Ovary (tissue), 7 donors: ENCODE measurements at regions not wholly inside any gene's neighbourhood (a gene's known extent, or its start where the extent isn't known, plus 50 kb on each side); places are given as distances from the start of the nearest gene placed in this dataset.

Experiments
- DNase-seq, 5 donors: peaks; one replicate each; pipeline ENCODE4 v3.0.0-alpha.2; 2019 to 2020
- H3K27ac ChIP-seq, 2 donors: fragments of 200-600 bp; one replicate each; pipeline versions ENCODE4 v1.5.1 to v1.8.0; 2019 to 2022
- H3K27me3 ChIP-seq: fragments of 200-600 bp; one replicate; pipeline ENCODE4 v1.8.0; 2022
- H3K36me3 ChIP-seq: fragments of 200-600 bp; sonication (generic); one replicate; pipeline ENCODE4 v1.5.1; 2019
- H3K4me1 ChIP-seq: one replicate; pipeline ENCODE4 v1.8.1; 2013; ENCODE audit warnings: mild to moderate bottlenecking, moderate library complexity; ENCODE audit not compliant: insufficient read depth
- H3K4me3 ChIP-seq: fragments of 200-600 bp; sonication (generic); one replicate; pipeline ENCODE4 v1.5.1; 2017
- H3K9me3 ChIP-seq, 2 donors: fragments of 200-600 bp in 1 of 2; sonication (generic) in 1 of 2; one replicate each; pipeline versions ENCODE4 v1.5.1 to v1.8.1; 2013 to 2019; ENCODE audit warnings: mild to moderate bottlenecking in 1 of 2, moderate library complexity in 1 of 2
- CTCF ChIP-seq, 3 donors: fragments of 450-650 bp in 2 of 3; fragments of 200-600 bp in 1 of 3; IDR thresholded peaks; one replicate each; pipeline versions ENCODE4 v1.5.1 to v1.8.0; 2016 to 2022; ENCODE audit warnings: antibody characterized with exemption in 3 of 3, mild to moderate bottlenecking in 1 of 3
- EP300 ChIP-seq: sonication (generic); formaldehyde crosslinking; IDR thresholded peaks from one replicate; pipeline ENCODE4 v1.6.1; 2017; ENCODE audit warnings: antibody characterized with exemption
- POLR2A ChIP-seq: fragments of 450-650 bp; IDR thresholded peaks from one replicate; pipeline ENCODE4 v1.6.1; 2017; ENCODE audit warnings: antibody characterized with exemption, mild to moderate bottlenecking, moderate library complexity
- WGBS, 3 donors: extraction: QIAGEN DNeasy Blood & Tissue Kit in 1 of 3; methylation state at CpG; one replicate each; pipeline versions ENCODE4 v1.1.5 to v1.1.7; 2013 to 2017; 5-methylcytosine and 5-hydroxymethylcytosine counted together
- intact Hi-C, 4 donors: fragments of 100-400 bp; cut with DNase I; formaldehyde crosslinking; loops; one replicate each; pipeline versions ENCODE4 v1.11.0 to v1.15.1; 2022 to 2023
- donor health status: DM: no; HTN: no; CAD: no; lungs with moderate emphysema.
- donor health status: DM: no; HTN: no; CAD: no.
- donor health status: Bipolar disorder and iron deficiency.
- donor health status: DM: no; HTN: no; CAD: no.
- donor health status: DM: yes; HTN: yes; CAD: no.

- intact Hi-C loops = no loop called here
- no peak for TF ChIP-seq EP300
- TF ChIP-seq CTCF (IDR thresholded peaks at IDR 0.05) = no peak
- TF ChIP-seq POLR2A = no peak
- H3K9me3 ChIP-seq = no peaks in the 10 kb centered on the region
- no peaks in the 10 kb centered on the region for H3K36me3 ChIP-seq
- H3K4me3 ChIP-seq = no peak overlapping the region
- no peaks in the 10 kb centered on the region for H3K4me1 ChIP-seq
- DNase-seq = no peak
- H3K27me3 ChIP-seq = no peaks in the 10 kb centered on the region
- no peak overlapping the region for H3K27ac ChIP-seq
- 5 to 37% (median 7%) methylated on average over 2 of the region's 2 CpGs for WGBS, 3 donors
Observed at GRCh38 chr5:24368115-24368514, 276.7 kb downstream of the CDH10 start.

DNA sequence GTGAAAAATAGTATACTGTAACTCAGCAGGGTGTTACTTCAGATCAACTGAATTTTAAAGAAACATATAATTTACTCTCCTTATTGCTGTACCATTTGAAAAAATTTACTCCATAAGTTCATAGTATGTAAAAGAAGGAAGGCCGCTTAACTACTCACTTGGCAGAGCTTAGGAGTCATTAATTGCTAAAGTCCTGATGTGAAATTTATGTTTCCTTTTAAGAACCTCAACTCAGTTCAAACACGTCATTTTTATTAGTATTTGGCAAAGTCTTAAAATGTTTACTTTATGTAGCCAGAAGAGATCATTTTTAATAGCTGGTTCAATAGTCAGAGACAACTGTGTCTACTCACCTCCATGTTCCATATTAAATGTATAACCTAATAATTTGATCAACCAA lies 268.6 kb downstream of the CDH10 start:
- H3K27ac ChIP-seq = no peak overlapping the region
- no peaks in the 10 kb centered on the region for H3K36me3 ChIP-seq
- TF ChIP-seq CTCF (IDR thresholded peaks at IDR 0.05) (no peak), EP300 (no peak), POLR2A (no peak)
- no peaks in the 10 kb centered on the region for H3K9me3 ChIP-seq
- no peak overlapping the region for H3K4me3 ChIP-seq
- no peaks in the 10 kb centered on the region for H3K27me3 ChIP-seq
- intact Hi-C loops = no loop called here
- DNase-seq = no peak
- WGBS, 3 donors = 47 to 64% (median 58%) methylated on average over 2 of the region's 2 CpGs
- H3K4me1 ChIP-seq = no peaks in the 10 kb centered on the region

DNA sequence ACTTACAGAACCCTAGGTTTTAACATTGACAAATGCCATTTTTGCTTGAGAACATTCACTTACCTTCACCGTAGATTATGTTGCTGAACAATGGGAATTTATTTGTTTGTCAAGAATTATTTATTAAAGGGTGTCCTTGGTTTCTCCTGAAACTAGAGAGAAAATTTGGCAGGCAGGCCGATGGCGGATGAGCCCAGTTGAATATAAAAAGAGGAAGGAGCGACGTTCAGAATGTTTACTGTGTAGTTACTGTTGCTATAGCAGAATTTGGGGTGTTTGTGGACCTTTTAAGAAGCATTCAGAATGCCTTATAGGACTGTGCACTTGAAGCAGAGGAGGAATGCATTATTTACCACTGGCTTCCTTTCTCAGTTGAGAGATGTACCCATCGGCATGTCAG lies 268.2 kb downstream of the CDH10 start:
- intact Hi-C loops = no loop called here
- WGBS, 3 donors = 36 to 46% (median 43%) methylated on average over 6 of the region's 6 CpGs
- H3K27me3 ChIP-seq = no peaks in the 10 kb centered on the region
- H3K36me3 ChIP-seq = no peaks in the 10 kb centered on the region
- H3K4me1 ChIP-seq = no peaks in the 10 kb centered on the region
- TF ChIP-seq POLR2A (no peak), EP300 (no peak), CTCF (IDR thresholded peaks at IDR 0.05) (no peak)
- DNase-seq = no peak
- H3K9me3 ChIP-seq = no peaks in the 10 kb centered on the region
- no peak overlapping the region for H3K4me3 ChIP-seq
- no peak overlapping the region for H3K27ac ChIP-seq

DNA sequence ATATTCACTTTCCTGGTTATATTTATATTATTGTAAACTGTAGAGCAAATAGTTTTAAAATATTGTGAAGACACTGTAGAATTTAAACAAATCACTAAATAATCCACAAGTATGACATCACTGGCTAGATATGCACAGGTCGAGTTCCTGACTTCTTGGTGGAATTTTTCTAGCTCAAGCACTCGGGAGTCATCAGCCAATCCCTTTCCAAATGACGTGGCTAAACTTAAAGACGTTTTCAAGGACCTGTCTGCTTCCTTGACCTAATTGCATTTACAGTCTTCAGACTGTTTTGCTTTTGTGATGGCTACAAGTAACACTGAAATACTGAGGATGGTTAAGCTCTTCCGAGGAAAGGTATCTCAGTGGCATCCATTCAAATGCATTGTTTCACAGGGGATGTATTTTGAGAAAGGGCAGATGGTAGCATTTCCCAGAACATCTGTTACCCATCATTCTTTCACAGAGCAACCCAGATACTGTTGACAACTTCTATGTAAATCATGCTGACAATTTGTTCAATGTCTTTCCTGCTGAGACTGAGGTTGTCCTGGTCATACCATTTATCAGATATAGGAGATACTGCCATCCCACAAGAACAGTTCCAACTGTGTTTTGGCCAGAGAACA lies 262.8 kb downstream of the CDH10 start:
- intact Hi-C loops = no loop called here
- Histone ChIP-seq H3K4me1 (no peaks in the 10 kb centered on the region), H3K36me3 (no peaks in the 10 kb centered on the region), H3K27ac (no peak overlapping the region), H3K9me3 (no peaks in the 10 kb centered on the region), H3K4me3 (no peak overlapping the region), H3K27me3 (no peaks in the 10 kb centered on the region)
- TF ChIP-seq EP300 = no peak
- 2 to 4% (median 3%) methylated on average over 5 of the region's 5 CpGs for WGBS, 3 donors
- DNase-seq = no peak

GRCh38 chr5:24385070-24385469 lies 259.7 kb downstream of the CDH10 start:
- Histone ChIP-seq H3K4me1 (no peaks in the 10 kb centered on the region), H3K27me3 (no peaks in the 10 kb centered on the region), H3K27ac (no peak overlapping the region), H3K4me3 (no peak overlapping the region), H3K36me3 (no peaks in the 10 kb centered on the region), H3K9me3 (peaks cover 0 to 5% of the 10 kb centered on the region in 2 donors)
- intact Hi-C loops = no loop called here
- WGBS, 3 donors = 45 to 52% (median 49%) methylated on average over 3 of the region's 3 CpGs
- DNase-seq = no peak
- TF ChIP-seq CTCF (IDR thresholded peaks at IDR 0.05) = no peak
- TF ChIP-seq EP300 = no peak
- no peak for TF ChIP-seq POLR2A
